H1 (cell line): ENCODE measurements at regions not wholly inside any gene's neighbourhood (a gene's known extent, or its start where the extent isn't known, plus 50 kb on each side); places are given as distances from the start of the nearest gene placed in this dataset.

Source experiments
- CTCF ChIA-PET: fragments of 300-600 bp; sonication (Branson Sonifier 250); formaldehyde crosslinking; loops from one replicate; lab custom pipeline; 2021; ENCODE audit not compliant: partially characterized antibody; lab: Charles Lee
- POLR2A ChIA-PET: fragments of 300-600 bp; sonication (Branson Sonifier 250); formaldehyde crosslinking; loops from one replicate; lab custom pipeline; 2021; ENCODE audit warnings: inconsistent platforms; ENCODE audit not compliant: partially characterized antibody; lab: Charles Lee
- DNase-seq, 2 experiments: peaks; one replicate each; pipeline versions ENCODE4 v3.0.0 to v3.0.0-alpha.2; 2010 to 2022; ENCODE audit warnings: low spot score in 2 of 2, low read depth in 1 of 2, mixed read lengths in 1 of 2
- FAIRE-seq: peaks from 2 replicates; lab custom pipeline; 2011; peaks lifted over from hg19 to GRCh38; lab: Jason Lieb, UNC
- H2AFZ ChIP-seq: 2 replicates; pipeline ENCODE4 v1.8.1; 2012; ENCODE audit warnings: low read length, inconsistent platforms
- H2AK5ac ChIP-seq: 2 replicates; pipeline ENCODE4 v1.6.1; 2013; ENCODE audit warnings: low read depth, low read length
- H2BK120ac ChIP-seq: replicated peaks from 2 replicates; pipeline ENCODE3; 2013; ENCODE audit warnings: low read depth, low read length, inconsistent platforms
- H2BK12ac ChIP-seq: 2 replicates; pipeline ENCODE4 v1.6.1; 2013; ENCODE audit warnings: low read depth, low read length
- H2BK15ac ChIP-seq: 2 replicates; pipeline ENCODE4 v1.6.1; 2013; ENCODE audit warnings: low read length
- H2BK20ac ChIP-seq: 2 replicates; pipeline ENCODE4 v1.6.1; 2013; ENCODE audit warnings: low read length
- H2BK5ac ChIP-seq: 2 replicates; pipeline ENCODE4 v1.6.1; 2013; ENCODE audit warnings: low read depth, low read length
- H3K14ac ChIP-seq: 2 replicates; pipeline ENCODE4 v1.6.1; 2013; ENCODE audit warnings: inconsistent platforms; ENCODE audit not compliant: insufficient read length
- H3K18ac ChIP-seq: 2 replicates; pipeline ENCODE4 v1.6.1; 2013; ENCODE audit warnings: low read length; ENCODE audit errors: extremely low read depth
- H3K23ac ChIP-seq: 2 replicates; pipeline ENCODE4 v1.6.1; 2013; ENCODE audit warnings: inconsistent platforms; ENCODE audit not compliant: insufficient read length
- H3K23me2 ChIP-seq: 2 replicates; pipeline ENCODE4 v1.6.1; 2013; ENCODE audit warnings: low read depth, low read length
- H3K27ac ChIP-seq: 2 replicates; pipeline ENCODE4 v1.6.1; 2011; ENCODE audit warnings: low read depth, low read length, inconsistent platforms
- H3K27me3 ChIP-seq, 4 experiments: replicated peaks in 1 of 4; 1 replicate in 1 of 4; 2 replicates in 3 of 4; pipeline versions ENCODE4 v1.6.1 to v1.8.1; 2011 to 2013; ENCODE audit warnings: low read length in 3 of 4, mild to moderate bottlenecking in 3 of 4, inconsistent platforms in 2 of 4, mixed read lengths in 2 of 4, moderate library complexity in 1 of 4; ENCODE audit not compliant: control insufficient read depth in 3 of 4, insufficient read depth in 3 of 4; ENCODE audit errors: extremely low read depth in 1 of 4
- H3K36me3 ChIP-seq, 4 experiments: 2 replicates each; pipeline versions ENCODE4 v1.6.1 to v1.8.1; 2011 to 2013; ENCODE audit warnings: mild to moderate bottlenecking in 4 of 4, low read length in 3 of 4, moderate library complexity in 2 of 4, control low read depth in 1 of 4, inconsistent platforms in 1 of 4; ENCODE audit not compliant: insufficient read depth in 4 of 4, control insufficient read depth in 2 of 4
- H3K4ac ChIP-seq: replicated peaks from 2 replicates; pipeline ENCODE3; 2013; ENCODE audit warnings: low read length, low read depth, mixed read lengths, inconsistent platforms; ENCODE audit not compliant: insufficient read length
- H3K4me1 ChIP-seq, 4 experiments: replicated peaks in 1 of 4; 1 replicate in 1 of 4; 2 replicates in 3 of 4; pipeline versions ENCODE4 v1.6.1 to v1.8.1; 2011 to 2013; ENCODE audit warnings: low read length in 3 of 4, inconsistent platforms in 2 of 4, mixed read lengths in 1 of 4; ENCODE audit not compliant: insufficient read depth in 4 of 4, control insufficient read depth in 3 of 4
- H3K4me2 ChIP-seq, 2 experiments: 2 replicates each; pipeline versions ENCODE4 v1.6.1 to v1.8.1; 2011 to 2013; ENCODE audit warnings: low read depth in 2 of 2, low read length in 2 of 2, control low read depth in 1 of 2, inconsistent platforms in 1 of 2, mild to moderate bottlenecking in 1 of 2; ENCODE audit not compliant: insufficient read depth in 1 of 2
- H3K4me3 ChIP-seq, 4 experiments: fragments of 200-600, 300-600 bp in 1 of 4; sonication (generic), shearing (Covaris generic), sonication (Bioruptor Twin) in 1 of 4; 2 replicates each; pipeline versions ENCODE4 v1.5.1 to v1.8.1; 2011 to 2016; ENCODE audit warnings: low read length in 4 of 4, low read depth in 3 of 4, control low read depth in 2 of 4, inconsistent platforms in 2 of 4, mild to moderate bottlenecking in 2 of 4, mixed read lengths in 1 of 4, moderate library complexity in 1 of 4; ENCODE audit not compliant: insufficient read depth in 2 of 4; ENCODE audit errors: extremely low read depth in 1 of 4
- H3K56ac ChIP-seq: replicated peaks from 2 replicates; pipeline ENCODE3; 2013; ENCODE audit warnings: low read depth, mild to moderate bottlenecking, mixed read lengths, low read length, inconsistent platforms; ENCODE audit not compliant: insufficient read length
- H3K79me1 ChIP-seq: 2 replicates; pipeline ENCODE4 v1.6.1; 2013; ENCODE audit warnings: low read depth, low read length, control low read depth
- H3K79me2 ChIP-seq, 2 experiments: 2 replicates each; pipeline versions ENCODE4 v1.6.1 to v1.8.1; 2012 to 2013; ENCODE audit warnings: low read length in 2 of 2, mild to moderate bottlenecking in 2 of 2, inconsistent platforms in 1 of 2; ENCODE audit not compliant: insufficient read depth in 2 of 2, control insufficient read depth in 1 of 2
- H3K9ac ChIP-seq, 4 experiments: replicated peaks in 1 of 4; 1 replicate in 1 of 4; 2 replicates in 3 of 4; pipeline versions ENCODE4 v1.6.1 to v1.8.1; 2011 to 2013; ENCODE audit warnings: low read depth in 3 of 4, low read length in 3 of 4, control low read depth in 2 of 4, mild to moderate bottlenecking in 2 of 4, moderate library complexity in 2 of 4, inconsistent platforms in 1 of 4; ENCODE audit errors: extremely low read depth in 1 of 4
- H3K9me3 ChIP-seq, 2 experiments: 2 replicates each; pipeline versions ENCODE4 v1.6.1 to v1.8.1; 2012 to 2013; ENCODE audit warnings: mild to moderate bottlenecking in 2 of 2, moderate library complexity in 2 of 2, control low read depth in 1 of 2, inconsistent platforms in 1 of 2, low read depth in 1 of 2, low read length in 1 of 2, mixed read lengths in 1 of 2; ENCODE audit not compliant: insufficient read depth in 2 of 2
- H4K20me1 ChIP-seq, 2 experiments: replicated peaks in 1 of 2; 2 replicates each; pipeline versions ENCODE3 to v1.8.1; 2011 to 2013; ENCODE audit warnings: inconsistent platforms in 2 of 2, low read length in 2 of 2, mild to moderate bottlenecking in 1 of 2; ENCODE audit not compliant: insufficient read depth in 2 of 2, control insufficient read depth in 1 of 2
- H4K5ac ChIP-seq: 2 replicates; pipeline ENCODE4 v1.6.1; 2013; ENCODE audit warnings: low read length, low read depth, mixed read lengths, inconsistent platforms; ENCODE audit not compliant: insufficient read length
- H4K8ac ChIP-seq: 2 replicates; pipeline ENCODE4 v1.8.0; 2013; ENCODE audit warnings: mild to moderate bottlenecking, moderate library complexity, low read length, inconsistent platforms; ENCODE audit not compliant: insufficient read depth; ENCODE audit errors: extremely low read depth
- H4K91ac ChIP-seq: replicated peaks from 2 replicates; pipeline ENCODE3; 2013; ENCODE audit warnings: low read length, mixed read lengths, inconsistent platforms; ENCODE audit not compliant: insufficient read length
- BACH1 ChIP-seq: IDR thresholded peaks from 2 replicates; pipeline ENCODE4 v1.6.1; 2012; ENCODE audit warnings: low read length, improper control_type of control experiment
- BRCA1 ChIP-seq: IDR thresholded peaks from 2 replicates; pipeline ENCODE4 v1.6.1; 2012; ENCODE audit warnings: low read depth, low read length, improper control_type of control experiment
- CBX8 ChIP-seq: fragments of 300-800, 300-1000 bp; sonication (generic); IDR thresholded peaks from 2 replicates; pipeline ENCODE4 v1.7.1; 2016; ENCODE audit warnings: low read depth, low read length, borderline replicate concordance
- E2F6 ChIP-seq: IDR thresholded peaks from 2 replicates; pipeline ENCODE4 v1.6.1; 2012; ENCODE audit warnings: inconsistent platforms
- HDAC6 ChIP-seq: IDR thresholded peaks from one replicate; pipeline ENCODE4 v1.7.1; 2012; ENCODE audit warnings: low read depth, mild to moderate bottlenecking, inconsistent platforms, low read length, moderate library complexity
- JUN ChIP-seq: IDR thresholded peaks from 2 replicates; pipeline ENCODE4 v1.6.1; 2011; ENCODE audit warnings: low read depth, mild to moderate bottlenecking, improper control_type of control experiment, low read length
- JUND ChIP-seq: IDR thresholded peaks from 2 replicates; pipeline ENCODE4 v1.6.1; 2011; ENCODE audit warnings: mild to moderate bottlenecking, improper control_type of control experiment, low read length
- KDM1A ChIP-seq: fragments of 200-600, 300-600 bp; sonication (generic); IDR thresholded peaks from 2 replicates; pipeline ENCODE4 v1.7.1; 2016; ENCODE audit warnings: mild to moderate bottlenecking, low read length, borderline replicate concordance
- PHF8 ChIP-seq: fragments of 200-600 bp; sonication (generic); conservative IDR thresholded peaks from 2 replicates; pipeline ENCODE4 v1.7.1; 2012; ENCODE audit warnings: low read depth, mild to moderate bottlenecking, inconsistent platforms, low read length, moderate library complexity
- SIX5 ChIP-seq: IDR thresholded peaks from 2 replicates; pipeline ENCODE4 v1.6.1; 2011; ENCODE audit warnings: mild to moderate bottlenecking, low read depth, low read length
- SUZ12 ChIP-seq: fragments of 200-600 bp; sonication (generic); IDR thresholded peaks from 2 replicates; pipeline ENCODE4 v1.6.1; 2012; ENCODE audit warnings: mild to moderate bottlenecking, inconsistent platforms, low read length, moderate library complexity, mixed read lengths
- TEAD4 ChIP-seq: IDR thresholded peaks from 2 replicates; pipeline ENCODE4 v1.6.1; 2012; ENCODE audit warnings: low read depth, low read length, inconsistent platforms, mixed read lengths
- WGBS, 2 experiments: shearing (Covaris generic) in 1 of 2; methylation state at CpG; one replicate each; pipeline versions ENCODE4 v1.1.6 to v1.1.7; 2013 to 2015; ENCODE audit warnings: low lambda C conversion rate in 2 of 2, mixed read lengths in 2 of 2, inconsistent platforms in 1 of 2, low coverage in 1 of 2, missing lambda C conversion rate in 1 of 2; ENCODE audit not compliant: insufficient replicate concordance in 2 of 2, insufficient coverage in 1 of 2, insufficient read length in 1 of 2; ENCODE audit errors: extremely low coverage in 1 of 2, missing lambda C conversion rate in 1 of 2; 5-methylcytosine and 5-hydroxymethylcytosine counted together

GRCh38 chr1:71166178-71167173 is 85.6 kb upstream of the ZRANB2 start:
- Histone ChIP-seq H3K79me2 (no peaks in the 10 kb centered on the region), H3K14ac (no peak overlapping the region), H3K4ac (no peak overlapping the region), H3K27me3 (no peaks in the 10 kb centered on the region), H3K23me2 (no peaks in the 10 kb centered on the region), H4K20me1 (no peaks in the 10 kb centered on the region), H3K9ac (no peak overlapping the region), H3K18ac (no peak overlapping the region), H3K9me3 (no peaks in the 10 kb centered on the region), H3K56ac (no peak overlapping the region), H2AFZ (no peak overlapping the region; the same call in 1 of the 2 replicates), H4K91ac (no peak overlapping the region), H2BK15ac (no peak overlapping the region), H3K4me1 (no peaks in the 10 kb centered on the region), H2AK5ac (no peak overlapping the region), H3K4me2 (no peak overlapping the region), H2BK120ac (no peak overlapping the region), H4K5ac (no peak overlapping the region), H3K23ac (no peak overlapping the region), H2BK5ac (no peak overlapping the region), H2BK12ac (no peak overlapping the region), H3K4me3 (no peak overlapping the region), H3K36me3 (no peaks in the 10 kb centered on the region), H2BK20ac (no peak overlapping the region), H4K8ac (no peak overlapping the region), H3K79me1 (no peaks in the 10 kb centered on the region), H3K27ac (no peak overlapping the region)
- ChIA-PET POLR2A (no interaction called here), CTCF (interaction anchor here (0.5 to 1.1 kb wide), 2 partner anchors 85 to 1024 kb away, joined by 3 to 4 read pairs; partner anchors contain the start of gene ZRANB2)
- WGBS, 2 experiments = 88% methylated on average over 4 of the region's 4 CpGs; no CpG with 5 or more reads in 1 of the 2 experiments
- FAIRE-seq (no peak), DNase-seq (no peak)
- TF ChIP-seq JUND (no peak), TEAD4 (no peak), CBX8 (no peak), JUN (no peak), BACH1 (no peak), E2F6 (no peak), SIX5 (no peak), KDM1A (no peak), HDAC6 (no peak), BRCA1 (no peak), SUZ12 (no peak), PHF8 (no peak)
